Spleen (tissue), 11 donors: ENCODE measurements at regions not wholly inside any gene's neighbourhood (a gene's known extent, or its start where the extent isn't known, plus 50 kb on each side); places are given as distances from the start of the nearest gene placed in this dataset.
A peak's percentile ranks its signal among the peaks of the same experiment; 100 is the strongest.

Experiments
- DNase-seq: peaks from one replicate; pipeline ENCODE4 v3.0.0-alpha.2; 2020
- H3K27ac ChIP-seq, 8 donors: fragments of 200-600 bp; sonication (generic) in 7 of 8; 1 replicate in 4 of 8; 2 replicates in 4 of 8; pipeline versions ENCODE4 v1.5.0 to v1.8.0; 2016 to 2021; ENCODE audit warnings: inconsistent platforms in 4 of 8, mild to moderate bottlenecking in 4 of 8, moderate library complexity in 1 of 8
- H3K27me3 ChIP-seq, 7 donors: fragments of 200-600 bp; sonication (generic) in 6 of 7; replicated peaks in 1 of 7; 1 replicate in 4 of 7; 2 replicates in 3 of 7; pipeline versions ENCODE4 v1.5.0 to v1.8.0; 2016 to 2021; ENCODE audit warnings: inconsistent platforms in 3 of 7, mild to moderate bottlenecking in 1 of 7
- H3K36me3 ChIP-seq, 6 donors: fragments of 200-600 bp; sonication (generic) in 5 of 6; 1 replicate in 4 of 6; 2 replicates in 2 of 6; pipeline versions ENCODE4 v1.5.0 to v1.8.0; 2016 to 2021; ENCODE audit warnings: inconsistent platforms in 2 of 6
- H3K4me1 ChIP-seq, 6 donors: fragments of 200-600 bp; sonication (generic) in 5 of 6; 1 replicate in 3 of 6; 2 replicates in 3 of 6; pipeline versions ENCODE4 v1.5.0 to v1.8.0; 2016 to 2021; ENCODE audit warnings: inconsistent platforms in 3 of 6
- H3K4me3 ChIP-seq, 8 donors: fragments of 200-600 bp; sonication (generic) in 7 of 8; 1 replicate in 4 of 8; 2 replicates in 4 of 8; pipeline versions ENCODE4 v1.5.0 to v1.8.0; 2016 to 2021; ENCODE audit warnings: inconsistent platforms in 4 of 8, mild to moderate bottlenecking in 4 of 8, moderate library complexity in 2 of 8
- H3K9me3 ChIP-seq, 8 donors: fragments of 200-600 bp; sonication (generic) in 7 of 8; 1 replicate in 4 of 8; 2 replicates in 4 of 8; pipeline versions ENCODE4 v1.5.0 to v1.8.0; 2016 to 2021; ENCODE audit warnings: inconsistent platforms in 4 of 8
- POLR2A ChIP-seq, 3 donors: fragments of 450-650 bp; IDR thresholded peaks; one replicate each; pipeline ENCODE4 v1.5.1; 2017; ENCODE audit warnings: antibody characterized with exemption in 3 of 3, mild to moderate bottlenecking in 1 of 3
- POLR2AphosphoS5 ChIP-seq, 3 donors: sonication (generic); formaldehyde crosslinking; IDR thresholded peaks; one replicate each; pipeline ENCODE4 v1.5.1; 2017; ENCODE audit warnings: antibody characterized with exemption in 3 of 3
- WGBS, 5 donors: extraction: QIAGEN DNeasy Blood & Tissue Kit in 3 of 5; methylation state at CpG; one replicate each; pipeline versions ENCODE4 v1.1.5 to v1.1.7; 2013 to 2018; 5-methylcytosine and 5-hydroxymethylcytosine counted together
- intact Hi-C: fragments of 100-400 bp; cut with DNase I; formaldehyde crosslinking; loops from one replicate; pipeline ENCODE4 v1.15.0; 2023; ENCODE audit warnings: low total_unique reads
- TF ChIP-seq, protein P1 (sequence below), 11 experiments: fragments of 200-600 bp in 7 of 11; fragments of 450-650 bp in 4 of 11; sonication (generic) in 4 of 11; IDR thresholded peaks in 8 of 11; conservative IDR thresholded peaks in 3 of 11; 1 replicate in 7 of 11; 2 replicates in 4 of 11; pipeline versions ENCODE4 v1.4.0 to v1.8.0; 2016 to 2021; ENCODE audit warnings: antibody characterized with exemption in 11 of 11, inconsistent platforms in 4 of 11, mild to moderate bottlenecking in 1 of 11
- donor health status: healthy with polysubstance abuse.
- donor health status: DM: no; HTN: no; CAD: no; lungs with moderate emphysema.
- donor health status: DM: no; HTN: no; CAD: no.
- donor health status: Bipolar disorder and iron deficiency.
- donor health status: healthy.
- donor health status: DM: no; HTN: no; CAD: no.
- donor health status: DM: yes; HTN: yes; CAD: no.

DNA sequence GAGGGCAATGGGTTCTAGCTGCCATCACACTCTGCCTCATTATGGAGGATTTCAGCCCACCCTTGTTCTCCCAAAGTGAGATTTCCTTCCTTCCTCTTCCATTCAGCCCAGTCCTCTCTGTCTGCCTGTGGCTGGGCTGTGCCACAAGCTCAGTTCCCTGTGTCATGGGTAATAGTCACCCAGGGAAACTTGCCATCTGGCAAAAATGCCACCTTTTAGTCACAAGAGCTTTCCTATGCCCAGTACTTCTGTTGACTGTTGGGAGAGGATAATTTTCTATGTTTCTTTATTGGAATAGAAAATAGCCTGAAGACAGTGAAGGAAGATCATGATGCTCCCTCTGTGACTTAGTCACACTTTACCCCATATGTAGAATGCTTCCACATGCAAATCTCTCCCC, 71.4 kb downstream of the TLR4 start:
- intact Hi-C loops = loop anchor here (10.0 kb wide), 1 partner anchor 61 kb away; no protein-coding TSS in a partner anchor

GRCh38 chr9:117777823-117778222, 73.6 kb downstream of the TLR4 start:
- TF ChIP-seq POLR2AphosphoS5 (IDR thresholded peaks at IDR 0.05) (peak in 1 of 3 donors; percentile 22), POLR2A (IDR thresholded peaks at IDR 0.05) (no peak)
- H3K4me3 ChIP-seq = no peak overlapping the region
- DNase-seq = no peak
- H3K4me1 ChIP-seq = peaks cover 0 to 34% (median 11%) of the 10 kb centered on the region in 6 donors
- no peaks in the 10 kb centered on the region for H3K36me3 ChIP-seq
- H3K27me3 ChIP-seq = no peaks in the 10 kb centered on the region
- H3K27ac ChIP-seq = peak overlapping the region in 1 of 8 donors; percentile 4
- no peaks in the 10 kb centered on the region for H3K9me3 ChIP-seq
- intact Hi-C loops = loop anchor here (10.0 kb wide), 1 partner anchor 63 kb away; no protein-coding TSS in a partner anchor

More for the DNA sequence above, 71.4 kb downstream of the TLR4 start:
- no peaks in the 10 kb centered on the region for H3K27me3 ChIP-seq
- DNase-seq = no peak
- no peak overlapping the region for H3K27ac ChIP-seq
- TF ChIP-seq POLR2AphosphoS5 (IDR thresholded peaks at IDR 0.05) = no peak
- TF ChIP-seq POLR2A (IDR thresholded peaks at IDR 0.05) = no peak
- TF ChIP-seq, protein P1, sequence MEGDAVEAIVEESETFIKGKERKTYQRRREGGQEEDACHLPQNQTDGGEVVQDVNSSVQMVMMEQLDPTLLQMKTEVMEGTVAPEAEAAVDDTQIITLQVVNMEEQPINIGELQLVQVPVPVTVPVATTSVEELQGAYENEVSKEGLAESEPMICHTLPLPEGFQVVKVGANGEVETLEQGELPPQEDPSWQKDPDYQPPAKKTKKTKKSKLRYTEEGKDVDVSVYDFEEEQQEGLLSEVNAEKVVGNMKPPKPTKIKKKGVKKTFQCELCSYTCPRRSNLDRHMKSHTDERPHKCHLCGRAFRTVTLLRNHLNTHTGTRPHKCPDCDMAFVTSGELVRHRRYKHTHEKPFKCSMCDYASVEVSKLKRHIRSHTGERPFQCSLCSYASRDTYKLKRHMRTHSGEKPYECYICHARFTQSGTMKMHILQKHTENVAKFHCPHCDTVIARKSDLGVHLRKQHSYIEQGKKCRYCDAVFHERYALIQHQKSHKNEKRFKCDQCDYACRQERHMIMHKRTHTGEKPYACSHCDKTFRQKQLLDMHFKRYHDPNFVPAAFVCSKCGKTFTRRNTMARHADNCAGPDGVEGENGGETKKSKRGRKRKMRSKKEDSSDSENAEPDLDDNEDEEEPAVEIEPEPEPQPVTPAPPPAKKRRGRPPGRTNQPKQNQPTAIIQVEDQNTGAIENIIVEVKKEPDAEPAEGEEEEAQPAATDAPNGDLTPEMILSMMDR (IDR thresholded peaks at IDR 0.05 in 8 of 11, conservative IDR thresholded peaks at IDR 0.05 in 3 of 11) = no peak
- H3K4me1 ChIP-seq = peaks cover 0 to 27% (median 5%) of the 10 kb centered on the region in 6 donors
- H3K9me3 ChIP-seq = no peaks in the 10 kb centered on the region
- H3K36me3 ChIP-seq = no peaks in the 10 kb centered on the region
- H3K4me3 ChIP-seq = no peak overlapping the region

DNA sequence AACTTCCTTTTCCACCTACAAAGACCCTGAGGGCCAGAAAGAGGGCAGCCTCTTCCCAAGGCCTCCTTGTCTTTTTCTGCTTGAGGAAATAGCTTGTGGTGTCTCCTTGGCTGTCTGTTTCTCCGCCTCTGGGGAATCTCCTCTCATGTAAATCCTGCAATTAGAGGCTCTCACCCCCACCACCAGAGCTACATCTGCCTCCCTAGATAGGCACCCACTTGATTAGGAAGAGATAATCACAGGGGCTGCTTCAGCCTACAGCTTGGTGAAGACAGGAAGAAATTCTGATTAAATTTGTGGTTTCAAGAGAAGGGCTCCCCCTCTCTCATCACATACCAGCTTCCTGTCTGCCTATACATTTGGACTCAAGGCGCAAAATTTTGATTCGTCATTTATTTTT, 75.6 kb downstream of the TLR4 start:
- Histone ChIP-seq H3K4me3 (no peak overlapping the region), H3K4me1 (peaks cover 4 to 49% (median 23%) of the 10 kb centered on the region in 6 donors), H3K27me3 (no peaks in the 10 kb centered on the region), H3K36me3 (no peaks in the 10 kb centered on the region), H3K9me3 (no peaks in the 10 kb centered on the region), H3K27ac (no peak overlapping the region)
- intact Hi-C loops = loop anchor here (10.0 kb wide), 2 partner anchors 65 to 135 kb away; no protein-coding TSS in a partner anchor
- 46 to 73% (median 53%) methylated on average over 3 of the region's 3 CpGs for WGBS, 5 donors
- TF ChIP-seq POLR2A (IDR thresholded peaks at IDR 0.05) (no peak), POLR2AphosphoS5 (IDR thresholded peaks at IDR 0.05) (no peak)
- TF ChIP-seq, protein P1 (IDR thresholded peaks at IDR 0.05 in 8 of 11, conservative IDR thresholded peaks at IDR 0.05 in 3 of 11) = no peak
- no peak for DNase-seq

DNA sequence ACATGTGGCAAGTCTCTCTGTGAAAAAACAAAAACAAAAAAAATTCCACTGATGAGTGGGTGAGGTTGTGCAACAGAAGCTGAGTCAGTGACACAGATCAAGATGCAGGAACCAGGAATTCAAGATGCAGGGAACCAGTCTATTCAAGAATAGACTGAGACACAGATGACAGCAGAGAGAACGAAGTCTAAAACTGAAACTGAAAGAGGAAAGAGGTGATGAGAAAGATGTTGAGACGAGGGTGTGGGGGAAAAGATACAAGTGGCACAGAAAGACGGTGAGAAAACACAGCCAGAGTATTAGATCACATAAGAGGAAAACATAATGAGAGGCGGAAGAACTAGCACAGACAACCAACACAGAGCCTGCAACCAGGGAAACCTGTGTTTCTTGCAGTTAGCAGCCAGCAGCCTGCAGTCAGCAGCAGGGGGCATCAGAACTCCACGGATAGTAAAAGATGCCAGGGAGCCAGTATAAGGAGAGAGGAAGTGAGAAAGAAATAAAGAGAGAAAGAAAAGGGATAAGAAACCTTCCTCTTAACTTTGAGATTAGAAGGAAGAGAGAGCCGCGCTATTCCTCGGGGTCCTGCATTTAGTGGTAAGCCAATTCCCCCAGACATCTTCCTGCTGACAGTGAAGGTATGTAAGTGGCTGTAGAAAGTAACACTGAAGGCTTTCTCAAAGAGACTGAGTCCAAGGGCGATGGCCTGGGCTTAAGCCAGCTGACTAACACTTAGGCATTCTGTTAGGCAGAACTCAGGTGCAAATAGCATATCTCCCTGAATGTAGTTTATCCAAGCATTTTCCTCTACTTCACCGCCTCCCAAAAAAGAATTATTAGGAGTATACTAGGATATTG, 79.0 kb downstream of the TLR4 start:
- Histone ChIP-seq H3K4me3 (peak overlapping the region; percentile 18 to 65 (median 32)), H3K27ac (peak overlapping the region; percentile 44 to 84 (median 80))
- intact Hi-C loops = loop anchor here (10.0 kb wide), 1 partner anchor 138 kb away; no protein-coding TSS in a partner anchor

More for the DNA sequence above, 79.0 kb downstream of the TLR4 start:
- DNase-seq = peak; percentile 85
- TF ChIP-seq POLR2A (IDR thresholded peaks at IDR 0.05) = no peak
- TF ChIP-seq, protein P1 (IDR thresholded peaks at IDR 0.05 in 8 of 11, conservative IDR thresholded peaks at IDR 0.05 in 3 of 11) = peak; percentile 71 to 97 (median 86)
- peak in 1 of 3 donors; percentile 48 for TF ChIP-seq POLR2AphosphoS5 (IDR thresholded peaks at IDR 0.05)
- Histone ChIP-seq H3K36me3 (no peaks in the 10 kb centered on the region), H3K9me3 (no peaks in the 10 kb centered on the region), H3K4me1 (peaks cover 4 to 43% (median 28%) of the 10 kb centered on the region in 6 donors), H3K27me3 (no peaks in the 10 kb centered on the region)
- WGBS, 5 donors = 15 to 18% (median 17%) methylated on average over 10 of the region's 10 CpGs
